ENCODE measurements at regions not wholly inside any gene's neighbourhood (a gene's known extent, or its start where the extent isn't known, plus 50 kb on each side); places are given as distances from the start of the nearest gene placed in this dataset.
"Not testable (repeated sequence)": the region's sequence is repeated elsewhere in the genome, so short reads cannot be mapped to it uniquely, and the experiment has no call there.

DNA sequence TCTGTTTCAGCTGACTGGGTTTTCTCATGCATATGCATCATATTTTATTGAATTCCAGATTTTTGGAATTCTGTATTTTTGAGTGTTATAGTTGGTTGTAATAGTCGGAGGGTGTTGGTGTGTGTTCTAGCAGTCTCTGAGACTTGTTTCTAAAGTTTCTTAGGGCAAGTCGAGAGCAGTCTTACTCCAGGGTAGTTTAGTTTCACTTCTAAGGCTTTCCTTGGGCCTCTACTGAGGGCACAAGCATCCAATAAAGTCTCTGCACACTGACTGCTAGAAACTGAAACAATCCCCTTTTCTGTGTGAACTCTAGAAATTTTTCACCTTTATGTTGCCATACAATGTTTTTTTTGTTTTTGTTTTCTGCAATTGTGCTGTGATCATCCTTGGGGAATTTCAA lies 663.7 kb upstream of the LRATD1 start:
- DNase-seq, result no peak

DNA sequence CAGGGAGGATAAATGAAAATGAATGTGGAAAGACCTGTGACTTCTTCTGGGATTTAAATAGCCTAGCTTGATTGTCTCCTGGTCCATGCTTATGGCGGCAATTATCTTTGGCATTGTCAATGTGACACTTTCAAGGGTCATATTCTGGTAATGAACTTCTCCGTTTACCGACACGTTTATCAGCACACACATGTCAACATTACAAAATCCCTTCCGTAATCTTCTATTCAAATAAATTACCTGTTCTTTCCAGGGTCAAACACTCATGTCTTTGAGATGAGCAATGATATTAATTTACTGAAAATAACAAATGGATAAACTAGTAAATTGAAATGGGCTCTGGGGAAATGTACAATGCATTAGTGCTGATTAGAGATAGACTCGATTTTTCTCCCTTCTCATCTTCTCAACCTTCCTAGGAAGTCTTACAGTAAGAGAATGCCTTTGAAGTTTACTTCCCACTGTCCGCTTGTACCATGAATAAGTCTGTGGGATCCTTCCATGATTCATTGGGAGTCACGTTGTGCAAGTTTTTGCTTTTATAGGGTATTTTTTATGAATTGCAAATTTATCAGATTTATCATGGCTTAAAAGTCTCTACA lies 646.3 kb upstream of the LRATD1 start:
- DNase-seq, result no peak

DNA sequence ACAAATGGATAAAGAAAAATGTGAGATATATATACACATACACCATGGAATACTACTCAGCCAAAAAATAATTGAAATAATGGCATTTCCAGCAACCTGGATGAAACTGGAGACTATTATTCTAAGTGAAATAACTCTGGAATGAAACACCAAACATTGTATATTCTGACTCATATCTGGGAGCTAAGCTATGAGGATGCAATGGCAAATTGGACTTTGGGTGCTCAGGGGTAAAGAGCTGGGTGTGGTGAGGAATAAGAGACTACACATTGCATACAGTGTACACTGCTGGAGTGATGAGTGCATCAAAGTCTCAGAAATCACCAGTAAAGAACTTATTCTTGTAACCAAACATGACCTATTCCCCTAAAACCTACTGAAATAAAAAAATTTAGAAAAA lies 636.0 kb upstream of the LRATD1 start:
- DNase-seq, result no peak

DNA sequence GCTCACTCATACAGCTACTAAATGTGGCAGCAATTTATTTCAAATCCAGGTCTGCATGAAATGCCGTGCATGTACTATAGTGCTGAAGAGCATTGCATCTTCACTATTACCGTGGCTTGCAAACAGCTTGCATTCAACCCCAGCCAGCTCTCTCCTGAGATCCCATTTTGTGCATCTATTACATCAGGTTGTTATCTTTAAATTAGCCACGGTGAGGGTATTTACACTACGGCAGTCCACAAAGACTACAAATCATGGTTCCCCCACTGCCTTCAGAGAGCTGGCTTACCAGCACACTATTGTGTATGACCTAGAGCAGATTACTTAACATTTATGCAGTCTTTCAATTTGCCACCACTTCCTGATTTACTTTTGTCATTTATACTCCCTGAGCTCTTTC lies 621.3 kb upstream of the LRATD1 start:
- DNase-seq, result no peak

DNA sequence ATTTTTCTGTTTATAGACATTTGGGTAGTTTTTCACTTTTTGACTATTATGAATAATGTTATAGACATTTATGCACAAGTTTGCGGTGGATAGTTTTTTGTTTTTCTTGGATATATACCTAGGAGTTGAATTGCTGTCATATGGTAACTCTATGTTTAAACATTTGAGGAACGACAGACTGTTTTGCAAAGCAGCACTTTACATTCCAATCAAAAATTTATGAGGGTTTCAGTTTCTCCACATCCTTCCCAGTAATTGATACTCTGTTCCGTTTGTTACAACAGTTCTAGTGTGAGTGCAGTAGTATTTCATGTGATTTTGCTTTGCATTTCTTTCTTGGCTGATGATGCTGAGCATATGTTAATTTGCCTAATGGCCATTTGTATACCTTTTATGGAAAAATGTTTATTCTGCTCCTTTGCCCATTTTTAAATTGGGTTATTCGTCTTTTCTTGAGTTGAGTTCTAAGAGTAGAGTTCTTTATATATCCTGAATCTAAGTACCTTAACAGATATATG lies 617.3 kb upstream of the LRATD1 start:
- DNase-seq, result no peak

DNA sequence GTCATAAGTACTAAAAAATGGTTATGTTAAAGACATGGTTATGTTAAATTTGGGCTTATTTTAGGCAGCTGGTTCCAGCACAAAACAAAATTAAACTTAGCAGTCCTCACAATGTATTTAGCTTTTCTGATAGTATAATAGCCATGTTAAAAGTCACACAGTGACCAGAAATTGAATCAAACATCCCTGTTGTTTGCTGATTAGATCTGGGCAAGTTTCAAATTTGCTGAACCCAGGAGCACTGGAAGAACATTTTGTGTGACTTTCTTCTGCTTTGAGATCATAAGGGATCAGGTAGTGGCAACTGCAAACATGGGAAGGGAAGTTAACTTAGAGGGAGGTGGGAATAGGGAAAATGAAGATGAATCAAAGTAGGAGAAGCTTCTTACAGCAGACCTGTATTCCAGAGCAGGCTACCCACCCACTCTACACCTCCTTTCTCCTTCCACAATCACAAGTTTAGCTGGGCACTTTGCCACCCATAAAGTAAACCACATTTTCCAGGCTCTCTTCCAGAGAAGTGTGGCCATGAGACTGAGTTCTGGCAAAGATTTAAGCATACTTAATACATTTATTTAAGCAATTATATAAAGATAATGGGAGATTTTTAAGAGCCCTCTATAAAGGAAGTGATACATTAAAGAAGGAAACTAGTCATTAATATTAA lies 616.1 kb upstream of the LRATD1 start:
- no peak for DNase-seq

DNA sequence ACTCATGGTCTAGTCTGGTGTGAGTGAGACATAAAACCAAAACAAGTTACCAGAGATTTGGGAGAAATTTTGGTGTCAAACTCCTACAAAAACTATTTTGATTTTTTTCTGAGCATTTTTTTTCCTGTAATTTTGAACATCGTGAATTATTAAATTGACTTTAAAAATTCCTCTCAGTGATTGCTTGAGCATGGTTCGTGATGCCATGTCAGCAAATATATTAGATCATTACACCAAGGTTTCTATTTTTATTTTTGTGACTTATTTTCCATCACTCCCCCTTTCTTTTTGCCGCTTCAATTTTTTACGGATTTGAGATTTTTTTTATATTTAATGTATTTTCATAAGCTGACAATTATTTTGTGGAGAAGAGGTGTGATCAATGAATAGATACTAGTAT lies 613.9 kb upstream of the LRATD1 start:
- no peak for DNase-seq

DNA sequence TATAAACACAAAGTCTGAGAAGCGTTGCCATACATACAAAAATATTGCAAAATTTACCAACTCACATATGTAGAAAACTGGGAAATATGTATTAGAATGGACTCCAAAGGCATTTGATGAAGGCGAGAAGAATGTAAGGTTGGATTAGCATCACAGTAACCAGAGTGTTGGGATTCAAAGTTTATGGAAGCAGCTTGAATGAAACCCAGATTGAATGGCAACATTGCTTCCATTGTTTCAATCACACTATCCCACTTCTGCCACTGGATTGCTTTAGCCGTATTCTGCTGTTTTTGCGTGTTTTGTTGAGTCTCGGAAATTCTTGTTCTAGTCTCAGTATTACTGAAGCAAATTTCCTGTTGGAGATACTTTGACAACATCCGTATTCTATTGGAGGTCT lies 609.0 kb upstream of the LRATD1 start:
- DNase-seq, result no peak

DNA sequence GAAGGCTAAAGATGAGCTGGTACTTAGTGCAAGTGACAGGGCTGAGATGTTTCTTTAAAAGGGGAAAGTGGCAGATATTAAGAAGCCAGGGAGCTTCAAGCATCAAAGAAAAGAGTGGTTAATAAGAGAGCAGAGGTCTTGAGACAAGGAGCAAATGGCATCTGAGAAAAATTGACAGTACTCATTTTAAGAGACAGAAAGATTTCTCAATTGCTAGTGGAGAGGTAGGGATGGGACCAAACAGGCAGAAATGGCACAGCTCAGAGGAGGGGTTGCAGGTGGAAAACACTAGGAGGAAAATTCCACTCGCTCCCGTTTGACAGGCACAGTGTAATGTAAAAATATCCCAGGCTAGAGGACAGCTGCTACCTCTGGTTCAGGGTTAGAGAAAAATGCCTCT lies 593.4 kb upstream of the LRATD1 start:
- DNase-seq, result no peak

DNA sequence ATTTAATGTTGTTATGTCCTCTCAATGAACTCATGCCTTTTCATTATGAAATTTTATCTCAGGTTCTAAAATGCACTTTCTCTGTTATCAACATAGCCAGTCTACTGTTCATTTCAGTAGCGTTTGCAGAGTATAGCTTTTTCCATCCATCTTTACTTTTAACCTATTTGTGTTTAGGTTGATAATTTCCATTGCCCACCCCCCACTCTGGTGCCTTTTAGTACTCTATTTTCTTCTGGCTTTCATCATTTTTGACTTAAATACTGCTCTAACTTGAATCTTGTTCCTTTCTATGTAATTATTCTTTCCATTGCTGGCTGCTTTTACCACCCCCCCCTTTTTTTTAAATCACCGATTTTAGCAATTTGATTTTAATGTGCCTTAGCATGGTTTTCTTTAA lies 585.0 kb upstream of the LRATD1 start:
- DNase-seq, result no peak

DNA sequence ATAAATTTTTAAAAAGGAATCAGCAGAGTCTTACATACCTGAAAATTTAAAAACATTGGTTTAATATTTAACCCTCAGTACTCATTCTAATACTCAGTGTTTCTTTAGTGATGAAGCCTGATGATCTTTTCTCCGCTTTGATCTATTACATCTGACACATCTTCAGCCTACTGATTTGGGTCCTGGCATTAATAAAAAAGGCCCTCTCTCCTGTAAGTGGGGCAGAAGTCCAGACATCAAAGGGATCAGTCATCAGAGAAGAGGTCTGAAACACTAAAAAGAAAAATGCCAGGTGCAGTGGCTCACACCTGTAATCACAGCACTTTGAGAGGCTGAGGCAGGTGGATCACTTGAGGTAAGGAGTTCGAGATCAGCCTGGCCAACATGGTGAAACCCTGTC lies 581.1 kb upstream of the LRATD1 start:
- no peak for DNase-seq

DNA sequence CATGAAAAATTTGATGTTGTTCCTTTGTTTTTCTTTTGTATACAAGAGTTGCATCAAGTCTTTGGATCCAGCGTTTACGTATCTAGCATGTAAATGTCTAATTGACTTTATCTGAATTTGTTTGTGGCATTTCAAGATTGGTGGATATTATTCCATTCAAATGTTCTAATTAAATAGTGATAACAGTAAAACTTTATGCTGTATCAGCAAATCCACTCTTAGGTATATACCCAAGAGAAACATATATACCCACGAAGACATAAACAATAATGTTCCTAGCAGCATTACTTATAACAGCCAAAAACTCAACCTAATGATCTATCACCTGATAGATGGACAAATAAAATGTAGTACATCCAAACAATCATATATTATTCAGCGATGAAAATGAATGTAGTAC lies 579.4 kb upstream of the LRATD1 start:
- DNase-seq, result no peak

DNA sequence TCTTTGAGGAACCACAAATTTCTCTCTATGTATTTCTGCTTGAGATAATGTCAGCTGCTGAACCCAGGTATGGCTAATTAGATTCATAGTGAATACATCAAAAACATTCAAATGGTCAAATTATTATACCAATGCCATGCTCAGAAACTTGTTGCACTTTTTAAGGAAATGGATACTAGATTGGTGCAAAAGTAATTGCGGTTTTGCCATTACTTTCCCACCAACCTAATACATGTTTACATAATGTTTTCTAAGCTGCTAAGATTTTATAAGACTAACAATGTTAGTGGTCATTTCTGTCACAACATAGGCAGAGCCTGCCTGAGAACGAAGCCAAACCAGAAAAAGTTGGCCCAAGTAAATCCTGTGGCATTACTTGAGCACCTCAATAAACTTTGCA lies 568.2 kb upstream of the LRATD1 start:
- no peak for DNase-seq

DNA sequence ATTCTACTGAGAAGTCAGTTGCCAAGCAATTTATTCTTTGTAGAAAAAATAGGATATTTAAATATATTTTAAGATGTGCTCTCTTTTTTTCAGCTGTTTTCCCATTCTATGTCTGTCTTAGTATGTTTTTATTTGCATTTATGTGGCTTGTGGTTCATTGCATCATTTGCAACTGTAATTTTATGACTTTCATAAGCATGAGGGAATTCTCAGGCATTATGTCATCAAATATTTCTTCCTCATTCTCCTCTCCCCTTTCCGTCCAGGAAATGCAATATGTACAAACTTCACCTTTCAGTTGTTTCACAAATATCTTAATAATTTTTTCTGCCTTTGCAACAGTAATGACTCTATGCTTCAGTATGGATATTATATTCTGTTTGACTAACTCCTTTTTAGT lies 560.2 kb upstream of the LRATD1 start:
- DNase-seq, result no peak

DNA sequence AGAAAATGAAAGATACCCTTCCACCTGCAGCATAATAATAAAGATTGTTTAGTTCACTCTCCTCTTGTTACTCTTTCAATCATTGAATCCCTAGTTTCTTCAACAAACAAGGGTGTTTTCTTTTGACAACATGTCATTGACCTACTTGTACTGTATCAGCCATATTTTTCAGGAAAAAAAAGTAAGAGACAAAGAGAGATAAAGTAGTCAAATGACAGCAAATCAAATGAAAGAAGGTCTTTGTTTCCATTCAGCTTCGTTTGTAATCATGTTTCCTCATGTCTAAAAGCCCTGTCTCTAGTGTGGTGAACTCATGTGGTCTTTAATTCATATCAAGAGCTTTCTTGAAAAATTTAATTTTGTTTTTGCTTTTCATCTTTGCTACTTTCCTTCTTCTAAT lies 557.8 kb upstream of the LRATD1 start:
- no peak for DNase-seq

DNA sequence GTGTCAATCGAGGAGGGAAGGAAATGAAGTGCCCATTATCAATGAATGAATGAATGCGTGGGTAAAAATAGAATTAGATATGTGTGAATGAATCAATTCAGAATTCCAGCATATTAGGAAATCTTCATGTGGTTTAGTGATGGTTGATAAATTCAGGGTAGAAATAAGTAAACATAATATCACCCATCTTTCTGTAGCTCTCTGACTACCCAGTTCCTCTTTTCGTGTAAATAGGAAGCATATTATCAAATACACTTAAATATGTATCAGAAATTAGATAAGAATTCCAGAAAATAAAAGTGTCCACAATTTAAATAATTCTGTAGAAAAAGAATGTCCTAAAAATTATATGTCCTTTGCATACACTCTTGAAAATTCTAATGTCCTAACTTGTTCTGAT lies 552.9 kb upstream of the LRATD1 start:
- DNase-seq, result no peak

DNA sequence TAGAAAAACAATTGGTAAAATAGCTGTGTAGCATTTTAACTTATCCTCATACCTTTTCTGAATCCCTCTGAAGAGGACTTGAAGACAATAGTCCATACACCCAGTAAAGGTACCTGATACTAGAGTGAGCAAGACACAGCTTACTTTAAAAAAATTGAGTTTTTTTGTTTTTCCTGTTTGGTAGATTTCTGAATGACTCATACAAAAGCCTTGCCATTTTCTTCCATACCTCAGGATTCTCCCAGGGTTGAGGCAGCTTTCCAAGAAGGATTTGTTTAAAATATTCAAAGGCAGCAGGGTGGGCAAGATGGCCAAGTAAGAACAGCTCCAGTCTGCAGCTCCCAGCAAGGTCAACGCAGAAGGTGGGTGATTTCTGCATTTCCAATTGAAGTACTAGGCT lies 551.0 kb upstream of the LRATD1 start:
- DNase-seq, result no peak

DNA sequence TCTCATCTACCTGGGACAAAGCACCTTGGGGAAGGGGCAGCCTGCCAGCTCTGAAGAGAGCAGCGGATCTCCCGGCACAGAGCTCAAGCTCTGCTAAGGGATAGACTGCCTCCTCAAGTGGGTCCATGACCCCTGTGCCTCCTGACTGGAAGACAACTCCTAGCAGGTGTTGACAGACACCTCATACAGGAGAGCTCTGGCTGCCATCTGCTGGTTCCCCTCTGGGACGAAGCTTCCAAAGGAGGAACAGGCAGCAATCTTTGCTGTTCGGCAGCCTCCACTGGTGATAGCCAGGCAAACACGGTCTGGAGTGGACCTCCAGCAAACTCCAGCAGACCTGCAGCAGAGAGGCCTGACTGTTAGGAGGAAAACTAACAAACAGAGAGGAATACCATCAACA lies 549.9 kb upstream of the LRATD1 start:
- DNase-seq, result no peak

DNA sequence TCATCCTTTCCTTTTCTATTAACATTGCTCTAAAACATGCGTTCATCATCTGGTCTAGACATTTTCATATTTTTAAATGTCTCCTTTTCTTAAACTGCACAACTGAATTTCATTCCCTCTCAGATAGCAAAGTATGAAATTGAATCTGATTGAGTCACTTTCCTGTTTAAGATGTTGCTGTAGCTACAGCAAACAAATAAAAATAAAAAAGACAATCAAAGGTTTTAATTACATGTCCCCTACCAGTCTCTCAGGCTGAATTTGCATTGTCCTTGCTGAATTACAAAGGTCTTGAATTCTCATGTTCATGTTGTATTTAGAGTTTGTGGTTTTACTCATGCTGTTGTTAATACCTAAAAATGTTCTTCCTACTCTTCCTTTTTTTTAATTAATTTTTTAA lies 537.9 kb upstream of the LRATD1 start:
- DNase-seq, result no peak

DNA sequence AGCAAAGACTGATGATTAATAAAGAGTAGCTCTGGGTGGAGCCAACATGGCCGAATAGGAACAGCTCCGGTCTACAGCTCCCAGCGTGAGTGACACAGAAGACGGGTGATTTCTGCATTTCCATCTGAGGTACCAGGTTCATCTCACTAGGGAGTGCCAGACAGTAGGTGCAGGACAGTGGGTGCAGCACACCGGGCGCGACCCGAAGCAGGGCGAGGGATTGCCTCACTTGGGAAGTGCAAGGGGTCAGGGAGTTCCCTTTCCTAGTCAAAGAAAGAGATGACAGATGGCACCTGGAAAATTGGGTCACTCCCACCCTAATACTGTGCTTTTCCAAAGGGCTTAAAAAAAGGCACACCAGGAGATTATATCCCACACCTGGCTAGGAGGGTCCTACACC lies 533.4 kb upstream of the LRATD1 start:
- DNase-seq, result not testable (repeated sequence)

DNA sequence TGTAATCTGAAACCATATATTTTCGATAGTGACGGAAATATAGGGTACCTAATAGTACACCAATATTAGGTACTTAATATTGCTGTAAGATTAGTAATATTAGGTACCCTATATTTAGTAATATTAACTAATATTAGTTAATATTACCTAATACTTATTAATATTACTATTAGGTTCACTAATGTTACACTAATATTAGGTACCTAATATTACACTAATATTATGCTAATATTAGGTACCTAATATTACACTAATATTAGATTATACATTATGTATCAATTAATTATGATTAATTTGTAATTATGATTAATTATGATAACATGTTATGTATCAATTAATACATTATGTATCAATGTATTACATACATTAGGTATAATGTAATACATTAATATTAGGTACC lies 518.2 kb upstream of the LRATD1 start:
- DNase-seq, result no peak

DNA sequence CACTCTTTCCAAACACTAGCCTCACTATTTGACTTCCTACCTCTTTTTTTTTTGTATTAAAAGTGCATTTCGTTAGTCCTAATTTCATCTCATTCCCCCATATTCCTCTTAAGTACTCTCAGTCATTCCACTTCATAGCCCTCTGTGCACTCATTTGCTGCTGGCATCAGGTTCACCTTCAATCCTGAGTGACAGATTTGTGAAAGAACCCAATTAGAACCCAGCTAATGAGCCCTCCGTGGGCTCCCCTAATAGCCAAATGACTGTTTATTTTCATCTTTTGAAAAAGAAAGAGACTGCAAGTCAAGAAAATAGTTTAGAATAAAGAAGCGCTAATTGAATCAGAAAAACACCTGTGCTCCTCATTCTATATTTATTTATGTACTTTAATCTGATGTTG lies 512.1 kb upstream of the LRATD1 start:
- no peak for DNase-seq

DNA sequence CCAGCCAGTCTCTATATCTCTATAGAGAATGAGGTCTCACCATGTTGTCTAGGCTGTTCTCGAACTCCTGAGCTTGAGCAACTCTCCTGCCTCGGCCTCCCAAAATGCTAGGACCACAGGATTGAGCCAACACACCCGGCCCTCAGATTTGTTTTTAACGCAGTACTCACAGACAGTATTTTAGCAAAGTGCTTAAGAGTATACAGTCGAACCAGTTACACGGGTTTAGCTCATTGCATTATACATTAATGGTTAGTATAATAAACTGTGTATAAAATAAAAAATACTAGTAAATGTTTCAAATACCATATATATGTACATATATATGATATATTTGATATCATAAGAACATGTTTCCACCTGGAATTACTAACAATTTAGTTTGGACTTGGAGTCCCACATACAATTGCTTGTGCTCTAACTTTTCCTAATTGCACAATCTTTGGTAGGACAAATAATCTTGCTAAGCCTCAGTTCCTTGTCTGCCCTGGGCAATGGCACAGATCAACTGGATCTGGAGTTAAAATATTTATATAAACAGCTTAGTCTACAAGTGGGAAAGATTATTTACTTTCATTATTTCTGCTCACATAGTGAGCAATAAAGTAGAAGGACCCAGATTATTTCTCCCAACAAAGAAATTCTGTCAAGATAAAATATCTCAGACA lies 508.9 kb upstream of the LRATD1 start:
- DNase-seq, result no peak

DNA sequence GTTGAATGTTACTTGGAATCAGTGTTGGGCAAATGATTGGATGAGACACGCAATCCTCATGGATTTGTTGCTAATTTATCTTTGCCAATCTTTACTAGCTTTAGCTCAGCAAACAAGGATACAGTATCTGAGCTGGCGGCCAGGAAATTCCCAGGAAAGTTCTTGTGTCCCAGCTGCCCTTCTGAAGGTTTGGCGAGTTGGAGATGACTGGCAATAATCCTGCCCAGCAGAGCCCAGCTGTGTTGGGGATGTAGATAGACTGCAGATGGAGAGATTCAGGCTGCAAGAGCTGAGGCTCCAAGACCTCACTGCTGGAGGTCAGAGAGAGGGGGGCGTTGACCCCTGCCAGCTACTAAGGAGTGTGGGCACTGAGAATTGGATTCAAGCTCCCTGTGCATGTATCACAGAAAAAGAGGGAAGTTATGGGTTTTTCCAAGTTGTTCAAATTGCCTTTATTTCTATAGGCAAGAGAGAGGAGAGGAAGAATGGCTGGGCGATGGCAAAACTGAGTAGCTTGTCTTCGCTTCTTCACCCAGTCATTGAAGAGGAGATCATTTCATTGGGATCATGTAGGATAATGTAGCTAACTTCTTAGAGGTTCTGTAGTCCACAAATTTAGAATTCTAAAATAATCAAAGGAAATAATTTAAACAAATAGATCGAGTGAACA lies 506.8 kb upstream of the LRATD1 start:
- no peak for DNase-seq
